ENCODE measurements at regions not wholly inside any gene's neighbourhood (a gene's known extent, or its start where the extent isn't known, plus 50 kb on each side); places are given as distances from the start of the nearest gene placed in this dataset.
"Not testable (repeated sequence)": the region's sequence is repeated elsewhere in the genome, so short reads cannot be mapped to it uniquely, and the experiment has no call there.

- intact Hi-C loops (cut with micrococcal nuclease): no loop called here
Observed at GRCh38 chr13:30074955-30075614, 224.7 kb upstream of the UBL3 start.

GRCh38 chr13:30074431-30074830, 224.0 kb upstream of the UBL3 start:
- intact Hi-C loops (cut with micrococcal nuclease): no loop called here

DNA sequence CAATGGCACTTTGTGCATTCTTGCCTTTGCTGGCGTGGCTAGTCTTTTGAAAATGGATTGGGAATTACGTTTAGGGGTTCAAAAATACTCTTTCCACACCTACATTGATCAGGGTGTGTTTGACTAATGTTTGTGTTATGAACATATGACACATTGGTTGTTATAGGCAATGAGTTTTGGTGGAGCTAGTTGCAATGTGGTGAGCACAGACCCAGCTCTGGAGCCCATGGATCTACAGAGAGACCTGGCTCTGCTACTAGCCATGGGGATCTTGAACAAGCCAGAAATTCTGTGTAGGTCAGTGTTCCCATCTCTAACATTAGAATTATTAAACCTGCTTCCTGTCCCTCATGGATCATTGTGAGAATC, 222.4 kb upstream of the UBL3 start:
- intact Hi-C loops (cut with micrococcal nuclease): no loop called here

DNA sequence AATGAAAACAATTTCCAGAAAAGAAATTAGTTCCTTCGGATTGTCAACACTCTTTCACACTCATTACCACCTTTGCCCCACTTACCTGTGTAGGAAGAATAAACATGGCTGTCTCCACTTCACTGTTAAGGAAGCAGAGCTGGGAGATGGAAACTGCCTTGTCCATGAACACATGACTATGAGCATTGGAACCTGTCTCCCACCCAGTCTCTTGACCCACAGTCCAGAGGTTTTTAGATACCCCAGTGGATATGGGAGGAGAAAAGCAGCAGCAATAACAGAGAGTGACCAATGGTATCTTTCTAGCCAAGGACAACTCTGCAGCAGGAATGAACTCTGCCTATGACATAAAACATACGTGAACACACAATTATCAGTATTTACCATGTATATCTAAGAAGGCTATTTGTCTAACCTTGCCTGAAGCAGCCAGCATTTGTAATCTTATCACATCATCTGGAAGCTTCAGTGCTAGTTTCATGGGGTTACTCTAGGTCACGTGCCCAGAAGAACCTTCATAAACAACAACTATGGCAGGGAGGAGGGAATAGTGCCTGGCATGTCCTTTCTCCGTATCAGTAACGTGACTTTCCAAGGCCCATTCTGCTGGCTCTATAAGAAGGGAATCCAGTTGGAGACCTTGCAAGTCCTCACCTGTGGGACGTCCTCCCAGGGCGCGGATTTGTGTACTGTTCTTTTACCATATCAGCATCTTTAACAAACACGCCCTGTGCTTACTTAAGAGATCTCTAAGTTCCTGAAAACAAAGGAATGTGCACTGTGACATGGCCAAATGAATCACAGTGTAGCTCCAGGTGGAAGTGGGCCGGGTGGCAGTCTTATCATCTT, 221.8 kb upstream of the UBL3 start:
- intact Hi-C loops (cut with micrococcal nuclease): no loop called here

DNA sequence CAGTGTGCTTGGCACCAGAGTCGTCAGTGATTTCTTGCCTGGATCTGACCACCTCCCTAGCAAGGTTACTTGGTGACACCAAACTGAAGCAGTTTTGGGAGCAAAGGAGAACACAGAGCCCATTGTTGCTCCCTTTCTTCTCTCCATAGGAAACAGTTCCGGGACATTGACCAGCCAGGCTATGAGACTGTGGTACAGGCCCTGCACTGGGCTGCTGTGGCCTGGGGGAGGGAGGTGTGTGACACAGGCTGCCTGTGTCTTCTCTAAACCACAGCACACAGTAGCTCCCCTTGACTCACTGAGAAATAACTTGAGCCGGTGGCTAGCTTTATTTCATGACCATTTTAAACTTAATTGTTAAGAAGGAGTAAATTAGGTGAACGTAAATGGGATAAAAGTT, 214.8 kb upstream of the UBL3 start:
- intact Hi-C loops (cut with micrococcal nuclease): no loop called here

- intact Hi-C loops (cut with micrococcal nuclease): no loop called here
Observed at GRCh38 chr13:30063892-30064291, 213.5 kb upstream of the UBL3 start.

DNA sequence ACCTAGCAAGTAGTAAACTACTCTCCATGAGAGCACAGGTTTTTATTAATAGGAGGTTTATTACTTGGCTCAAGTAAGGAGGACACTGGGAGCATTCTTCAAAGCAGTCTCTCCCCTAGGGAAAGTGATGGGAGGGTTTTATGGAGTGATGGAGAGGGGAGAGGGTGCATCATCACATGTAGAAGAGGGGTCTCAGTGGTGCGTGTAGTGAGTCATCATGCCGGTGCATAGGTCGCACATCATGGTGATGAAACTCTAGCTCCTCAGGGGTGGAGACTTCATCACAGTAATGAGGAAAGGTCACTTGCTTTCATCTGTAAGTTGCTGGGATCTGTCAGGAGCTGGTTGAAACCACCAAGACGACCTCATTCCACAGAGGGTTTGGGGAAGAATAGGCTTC, 210.8 kb upstream of the UBL3 start:
- intact Hi-C loops (cut with micrococcal nuclease): no loop called here

- intact Hi-C loops (cut with micrococcal nuclease): no loop called here
Observed at GRCh38 chr13:30058429-30058828, 208.0 kb upstream of the UBL3 start.

DNA sequence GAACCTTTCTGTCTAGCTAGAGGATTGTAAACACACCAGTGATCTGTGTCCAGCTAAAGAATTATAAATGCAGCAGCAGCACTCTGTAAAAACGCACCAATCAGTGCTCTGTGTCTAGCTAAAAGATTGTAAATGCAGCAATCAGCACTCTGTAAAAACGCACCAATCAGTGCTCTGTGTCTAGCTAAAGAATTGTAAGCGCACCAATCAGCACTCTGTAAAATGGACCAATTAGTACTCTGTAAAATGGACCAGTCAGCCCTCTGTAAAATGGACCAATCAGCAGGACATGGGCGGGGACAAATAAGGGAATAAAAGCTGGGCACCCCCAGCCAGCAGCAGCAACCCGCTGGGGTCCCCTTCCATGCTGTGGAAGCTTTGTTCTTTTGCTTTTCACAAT, 204.1 kb upstream of the UBL3 start:
- intact Hi-C loops (cut with micrococcal nuclease): not testable (repeated sequence)

- intact Hi-C loops (cut with micrococcal nuclease): no loop called here
Observed at GRCh38 chr13:30053939-30054338, 203.5 kb upstream of the UBL3 start.

DNA sequence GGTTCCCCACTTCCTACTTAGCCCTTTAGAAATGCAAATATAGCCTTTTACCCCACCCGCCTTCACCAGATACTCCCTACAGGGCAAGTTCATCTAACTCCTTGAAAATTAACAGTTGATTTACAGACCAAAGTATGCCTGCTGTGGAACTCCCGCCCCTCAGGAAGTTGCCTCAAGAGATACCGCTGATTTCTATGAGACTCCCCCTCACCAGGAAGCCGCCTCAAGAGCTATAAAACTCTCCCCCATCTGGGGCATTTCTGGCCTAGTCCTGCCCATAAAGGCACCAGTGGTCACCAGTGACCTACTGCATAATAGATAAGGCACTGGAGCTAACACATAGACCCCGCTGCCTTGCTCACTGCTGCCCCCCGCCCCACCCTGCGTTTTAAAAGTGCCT, 201.7 kb upstream of the UBL3 start:
- intact Hi-C loops (cut with micrococcal nuclease): no loop called here

- intact Hi-C loops (cut with micrococcal nuclease): no loop called here
Observed at GRCh38 chr13:30051531-30052060, 201.2 kb upstream of the UBL3 start.

DNA sequence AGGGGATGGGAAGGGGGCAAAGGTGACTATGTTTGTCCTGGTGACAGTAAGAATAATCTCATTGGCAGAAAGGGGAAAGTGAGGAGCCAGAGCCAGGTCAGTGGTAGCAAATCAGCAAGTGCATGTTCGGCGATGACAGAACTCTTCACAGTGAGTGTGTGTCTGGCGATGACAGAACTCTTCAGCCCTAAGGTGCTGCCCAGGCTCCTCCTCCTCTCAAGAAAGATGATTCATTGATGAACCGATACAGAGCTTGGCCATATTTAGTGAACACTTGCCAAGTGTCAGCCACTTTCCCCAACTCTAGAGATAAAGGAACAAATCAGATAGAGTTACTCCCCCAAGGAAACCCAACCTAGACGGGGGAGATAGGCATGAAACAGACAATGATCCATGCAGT, 199.3 kb upstream of the UBL3 start:
- intact Hi-C loops (cut with micrococcal nuclease): no loop called here

DNA sequence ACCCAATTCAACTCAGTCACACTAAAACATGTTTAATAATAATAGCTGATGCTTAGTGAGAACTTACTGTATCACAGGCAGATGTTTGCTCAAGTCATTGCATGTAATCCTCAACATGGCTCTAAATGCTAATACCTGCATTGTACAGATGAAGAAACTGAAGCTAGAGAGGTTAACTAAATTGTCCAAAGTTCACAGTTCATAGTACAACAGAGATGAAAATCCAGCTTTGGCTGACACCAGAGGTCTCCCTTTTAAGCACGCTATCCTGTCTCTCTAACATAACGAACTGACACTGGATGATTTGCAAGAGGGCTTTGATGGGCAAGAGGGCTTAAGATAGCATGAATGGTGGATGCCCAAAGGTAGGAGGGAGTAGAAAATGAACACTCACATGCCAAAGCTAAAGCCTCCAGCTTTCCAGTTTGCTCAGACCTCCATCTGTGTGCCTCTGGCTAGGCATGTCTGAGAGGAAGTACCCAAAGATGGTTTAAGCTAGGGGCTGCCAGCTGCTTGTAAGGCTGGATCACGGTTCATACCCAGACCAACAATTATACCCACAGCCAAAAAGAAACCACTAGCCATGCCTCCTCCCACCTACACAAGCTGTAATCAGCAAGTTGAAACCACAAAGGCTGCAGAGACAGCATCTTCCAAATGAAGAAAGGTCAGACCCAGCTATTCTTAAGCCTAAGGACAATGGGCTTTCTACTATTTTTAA, 196.9 kb upstream of the UBL3 start:
- intact Hi-C loops (cut with micrococcal nuclease): loop anchor here (2.0 kb wide), 1 partner anchor 113 kb away; no protein-coding TSS in a partner anchor

GRCh38 chr13:30045916-30046704, 195.7 kb upstream of the UBL3 start:
- intact Hi-C loops (cut with micrococcal nuclease): loop anchor here (2.0 kb wide), 1 partner anchor 111 kb away; no protein-coding TSS in a partner anchor

- intact Hi-C loops (cut with micrococcal nuclease): no loop called here
Observed at GRCh38 chr13:30044932-30045331, 194.5 kb upstream of the UBL3 start.

DNA sequence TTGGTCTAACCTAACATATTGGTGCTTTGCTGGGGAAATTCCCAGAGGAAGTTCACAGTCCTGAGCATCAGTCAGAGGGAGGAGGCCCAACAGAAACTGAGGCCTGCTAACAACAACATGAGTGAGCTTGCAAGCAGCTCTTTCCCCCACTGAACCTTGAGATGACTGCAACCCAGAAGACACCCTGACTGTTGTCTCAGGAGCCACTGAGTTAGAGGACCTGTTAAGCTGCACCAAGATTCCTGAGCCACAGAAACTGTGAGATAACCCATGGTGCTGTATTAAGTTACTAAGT, 193.2 kb upstream of the UBL3 start:
- intact Hi-C loops (cut with micrococcal nuclease): no loop called here

DNA sequence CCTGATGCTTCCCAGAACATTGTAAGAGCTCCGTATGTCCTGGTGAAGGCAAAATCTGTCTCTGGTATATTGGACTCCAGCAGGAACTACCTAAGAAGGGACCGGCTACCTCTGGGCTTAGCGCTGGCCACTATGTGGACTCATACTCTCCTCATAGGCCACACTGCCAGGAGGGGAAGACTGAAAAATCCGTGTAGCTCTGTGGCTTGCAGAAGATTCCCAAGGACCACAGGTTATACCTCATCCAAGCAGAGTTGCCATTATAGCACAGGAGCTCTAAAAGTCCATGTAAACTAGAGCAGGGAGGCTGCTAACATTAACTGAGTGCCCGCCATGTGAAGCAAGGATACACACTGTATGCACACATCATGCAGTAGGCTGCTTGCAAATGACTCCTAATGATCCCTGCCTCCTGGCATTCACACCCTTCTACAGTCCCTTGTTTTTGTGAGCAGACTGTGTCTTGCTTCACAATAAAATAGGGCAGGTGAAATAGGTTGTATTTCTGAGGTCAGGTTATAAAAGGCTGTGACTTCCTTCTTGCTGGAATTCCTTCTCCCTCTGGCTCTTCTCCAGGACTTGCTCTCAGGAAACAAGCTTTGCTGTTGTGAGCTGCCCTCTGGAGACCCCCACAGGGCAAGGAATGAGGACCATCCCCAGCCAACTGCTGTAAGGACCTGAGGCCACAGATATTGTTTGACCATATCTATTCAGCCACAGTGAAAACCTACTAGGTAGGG, 192.6 kb upstream of the UBL3 start:
- intact Hi-C loops (cut with micrococcal nuclease): no loop called here

- intact Hi-C loops (cut with micrococcal nuclease): no loop called here
Observed at GRCh38 chr13:30042272-30042671, 191.9 kb upstream of the UBL3 start.

DNA sequence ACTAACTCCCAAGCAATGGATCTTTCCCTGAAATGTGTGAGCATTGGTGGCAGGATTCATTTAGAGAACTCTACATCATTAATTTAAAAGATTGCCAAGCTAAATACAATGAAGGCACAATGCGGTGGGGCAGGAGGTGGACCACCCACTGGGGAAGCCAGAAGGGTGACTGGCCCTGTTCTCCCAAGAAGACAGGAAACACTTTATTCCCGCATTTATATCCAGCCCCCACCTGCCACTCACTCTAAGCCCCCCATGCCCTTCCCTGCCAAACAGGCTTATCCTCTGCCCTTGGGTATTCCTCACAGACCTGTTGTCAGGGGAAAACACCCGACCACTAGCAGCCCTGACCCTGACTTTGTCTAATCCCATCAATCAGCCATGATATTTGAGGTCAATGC, 189.1 kb upstream of the UBL3 start:
- intact Hi-C loops (cut with micrococcal nuclease): no loop called here

GRCh38 chr13:30038884-30039283, 188.5 kb upstream of the UBL3 start:
- intact Hi-C loops (cut with micrococcal nuclease): no loop called here

All from T-helper 1 cell treated with Interleukin-12 subunit alpha and Interleukin-12 subunit beta and Interleukin-4 antibody, amounts not matched to agents 30 ng/mL and 1 ng/mL, for 36 hours (primary cell).